PC-3 (cell line): ENCODE measurements at regions not wholly inside any gene's neighbourhood (a gene's known extent, or its start where the extent isn't known, plus 50 kb on each side); places are given as distances from the start of the nearest gene placed in this dataset.

Experiments used
- CTCF ChIP-seq: fragments of 300-600 bp; sonication (generic); conservative IDR thresholded peaks from 2 replicates; pipeline ENCODE4 v1.5.1; 2017; ENCODE audit warnings: antibody characterized with exemption, low read depth, mild to moderate bottlenecking, low read length
- EZH2 ChIP-seq: fragments of 300-600 bp; sonication (generic); IDR thresholded peaks from one replicate; pipeline ENCODE4 v1.6.1; 2017; ENCODE audit warnings: antibody characterized with exemption, mild to moderate bottlenecking, low read length; ENCODE audit not compliant: unreplicated experiment

- TF ChIP-seq CTCF (no peak), EZH2 (no peak)
Observed at GRCh38 chr1:106880226-106880625, 176.2 kb upstream of the PRMT6 start.
